PC-3 (cell line): ENCODE measurements at regions not wholly inside any gene's neighbourhood (a gene's known extent, or its start where the extent isn't known, plus 50 kb on each side); places are given as distances from the start of the nearest gene placed in this dataset.

Source experiments
- ATAC-seq: fragments of 200-7000 bp; cut with Tn5 transposase; 2 replicates; pipeline ENCODE4 v1.9.1; 2020; ENCODE audit warnings: mild to moderate bottlenecking, moderate library complexity
- BruUV-seq: library from RNA; stranded (reverse); fragments of 400-500 nt; replicated peaks from 2 replicates; lab custom pipeline; 2021; lab: Mats Ljungman, UMichigan
- CTCF ChIA-PET: fragments of 300-600 bp; sonication (Branson Sonifier 250); formaldehyde crosslinking; loops from one replicate; lab custom pipeline; 2022; ENCODE audit warnings: antibody characterized with exemption; lab: Charles Lee
- POLR2A ChIA-PET: fragments of 300-600 bp; sonication (Branson Sonifier 250); formaldehyde crosslinking; loops from one replicate; lab custom pipeline; 2022; ENCODE audit warnings: antibody characterized with exemption; ENCODE audit not compliant: unreplicated experiment; lab: Charles Lee
- DNase-seq: peaks from one replicate; pipeline ENCODE4 v3.0.0-alpha.2; 2015
- H2AFZ ChIP-seq: fragments of 300-600 bp; sonication (generic); 2 replicates; pipeline ENCODE4 v1.6.0; 2016; ENCODE audit warnings: antibody characterized with exemption, low read length
- H3F3A ChIP-seq: fragments of 300-600 bp; sonication (generic); one replicate; pipeline ENCODE4 v1.6.0; 2017; ENCODE audit warnings: antibody characterized with exemption, low read length, control low read depth, mild to moderate bottlenecking; ENCODE audit not compliant: unreplicated experiment
- H3K27ac ChIP-seq: fragments of 300-600 bp; sonication (generic); 2 replicates; pipeline ENCODE4 v1.5.1; 2016; ENCODE audit warnings: mild to moderate bottlenecking, low read length
- H3K27me3 ChIP-seq: fragments of 300-600 bp; sonication (generic); 2 replicates; pipeline ENCODE4 v1.6.1; 2016; ENCODE audit warnings: low read length, mixed read lengths
- H3K36me3 ChIP-seq: fragments of 300-600 bp; sonication (generic); 2 replicates; pipeline ENCODE4 v1.6.1; 2016; ENCODE audit warnings: low read depth, mixed run types, low read length, mixed read lengths
- H3K4me1 ChIP-seq: fragments of 300-600 bp; sonication (generic); 2 replicates; pipeline ENCODE4 v1.5.1; 2016; ENCODE audit warnings: low read length; ENCODE audit not compliant: insufficient read depth
- H3K4me2 ChIP-seq: fragments of 300-600 bp; sonication (generic); 2 replicates; pipeline ENCODE4 v1.6.0; 2016; ENCODE audit warnings: low read length
- H3K4me3 ChIP-seq: fragments of 300-600 bp; sonication (generic); 2 replicates; pipeline ENCODE4 v1.5.1; 2016; ENCODE audit warnings: mild to moderate bottlenecking, low read length, mixed read lengths
- H3K79me2 ChIP-seq: fragments of 300-600 bp; sonication (generic); 2 replicates; pipeline ENCODE4 v1.6.1; 2017; ENCODE audit warnings: low read length, mixed read lengths
- H3K9ac ChIP-seq: fragments of 300-600 bp; sonication (generic); 2 replicates; pipeline ENCODE4 v1.6.0; 2016; ENCODE audit warnings: mild to moderate bottlenecking, low read length
- H3K9me2 ChIP-seq: fragments of 300-600 bp; sonication (generic); replicated peaks from 2 replicates; pipeline ENCODE4 v1.6.1; 2016; ENCODE audit warnings: mixed run types, low read length, mixed read lengths
- H3K9me3 ChIP-seq: fragments of 300-600 bp; sonication (generic); 2 replicates; pipeline ENCODE4 v1.6.1; 2016; ENCODE audit warnings: low read length, mixed read lengths
- H4K20me1 ChIP-seq: fragments of 300-600 bp; sonication (generic); 2 replicates; pipeline ENCODE4 v1.6.1; 2016; ENCODE audit warnings: low read length, mixed read lengths
- CTCF ChIP-seq: fragments of 300-600 bp; sonication (generic); conservative IDR thresholded peaks from 2 replicates; pipeline ENCODE4 v1.5.1; 2017; ENCODE audit warnings: antibody characterized with exemption, low read depth, mild to moderate bottlenecking, low read length
- EZH2 ChIP-seq: fragments of 300-600 bp; sonication (generic); IDR thresholded peaks from one replicate; pipeline ENCODE4 v1.6.1; 2017; ENCODE audit warnings: antibody characterized with exemption, mild to moderate bottlenecking, low read length; ENCODE audit not compliant: unreplicated experiment
- EZH2phosphoT487 ChIP-seq: fragments of 300-600 bp; sonication (generic); IDR thresholded peaks from 2 replicates; pipeline ENCODE4 v1.6.1; 2018; ENCODE audit warnings: mild to moderate bottlenecking, antibody characterized with exemption, low read length, borderline replicate concordance
- intact Hi-C: fragments of 100-400 bp; cut with micrococcal nuclease; formaldehyde crosslinking; loops from 2 replicates; pipeline ENCODE4 v1.9.0; 2023

GRCh38 chr1:17943506-17943905 is 164.1 kb upstream of the IGSF21 start:
- BruUV-seq: no TSS peak
- intact Hi-C loops: no loop called here

GRCh38 chr1:17944646-17945045 is 163.0 kb upstream of the IGSF21 start:
- Histone ChIP-seq H3F3A (no peaks in the 10 kb centered on the region), H3K27me3 (peaks cover 25% of the 10 kb centered on the region), H3K9me2 (no peaks in the 10 kb centered on the region), H3K27ac (no peak overlapping the region), H3K9me3 (no peaks in the 10 kb centered on the region), H2AFZ (no peak overlapping the region), H4K20me1 (no peaks in the 10 kb centered on the region), H3K36me3 (no peaks in the 10 kb centered on the region), H3K4me2 (no peak overlapping the region), H3K4me3 (no peak overlapping the region), H3K4me1 (no peaks in the 10 kb centered on the region), H3K79me2 (no peaks in the 10 kb centered on the region), H3K9ac (no peak overlapping the region)
- DNase-seq: peak; percentile 11
- intact Hi-C loops: no loop called here
- BruUV-seq: no TSS peak
- ChIA-PET CTCF (no interaction called here), POLR2A (no interaction called here)
- ATAC-seq: no peak
- TF ChIP-seq EZH2 (no peak), CTCF (no peak), EZH2phosphoT487 (no peak)

More at GRCh38 chr1:17943506-17943905, 164.1 kb upstream of the IGSF21 start:
- Histone ChIP-seq H3K9me2 (no peaks in the 10 kb centered on the region), H3K79me2 (no peaks in the 10 kb centered on the region), H3K9me3 (no peaks in the 10 kb centered on the region), H3K27ac (no peak overlapping the region), H3K4me2 (no peak overlapping the region), H3K4me1 (no peaks in the 10 kb centered on the region), H4K20me1 (no peaks in the 10 kb centered on the region), H3K36me3 (no peaks in the 10 kb centered on the region), H3F3A (no peaks in the 10 kb centered on the region), H3K27me3 (peaks cover 15% of the 10 kb centered on the region; the same call in 1 of the 2 replicates), H2AFZ (no peak overlapping the region), H3K9ac (no peak overlapping the region), H3K4me3 (no peak overlapping the region)
- ATAC-seq (no peak), DNase-seq (no peak)
- ChIA-PET CTCF (no interaction called here), POLR2A (no interaction called here)
- no peak for TF ChIP-seq EZH2
- no peak for TF ChIP-seq EZH2phosphoT487
- TF ChIP-seq CTCF: no peak

GRCh38 chr1:17946434-17946833 is 161.2 kb upstream of the IGSF21 start:
- H3K27me3 ChIP-seq: peaks cover 30% of the 10 kb centered on the region
- ATAC-seq (no peak), DNase-seq (no peak)
- H3K4me3 ChIP-seq: no peak overlapping the region
- no peak overlapping the region for H3K27ac ChIP-seq
- H3K4me1 ChIP-seq: no peaks in the 10 kb centered on the region
- no peaks in the 10 kb centered on the region for H3F3A ChIP-seq
- TF ChIP-seq CTCF: no peak
- no peak for TF ChIP-seq EZH2
- TF ChIP-seq EZH2phosphoT487: no peak
- CTCF ChIA-PET: no interaction called here
- POLR2A ChIA-PET: no interaction called here
- no peaks in the 10 kb centered on the region for H3K79me2 ChIP-seq
- H3K9ac ChIP-seq: no peak overlapping the region
- no peaks in the 10 kb centered on the region for H3K9me2 ChIP-seq
- intact Hi-C loops: no loop called here
- H3K36me3 ChIP-seq: no peaks in the 10 kb centered on the region
- no peaks in the 10 kb centered on the region for H4K20me1 ChIP-seq
- BruUV-seq: no TSS peak
- no peaks in the 10 kb centered on the region for H3K9me3 ChIP-seq
- no peak overlapping the region for H2AFZ ChIP-seq
- H3K4me2 ChIP-seq: no peak overlapping the region
